Skin of body (tissue), 1 donor: ENCODE measurements at regions not wholly inside any gene's neighbourhood (a gene's known extent, or its start where the extent isn't known, plus 50 kb on each side); places are given as distances from the start of the nearest gene placed in this dataset.

ENCODE experiments used
- DNase-seq: peaks from one replicate; lab custom pipeline; 2025; lab: John Stamatoyannopoulos, UW

DNA sequence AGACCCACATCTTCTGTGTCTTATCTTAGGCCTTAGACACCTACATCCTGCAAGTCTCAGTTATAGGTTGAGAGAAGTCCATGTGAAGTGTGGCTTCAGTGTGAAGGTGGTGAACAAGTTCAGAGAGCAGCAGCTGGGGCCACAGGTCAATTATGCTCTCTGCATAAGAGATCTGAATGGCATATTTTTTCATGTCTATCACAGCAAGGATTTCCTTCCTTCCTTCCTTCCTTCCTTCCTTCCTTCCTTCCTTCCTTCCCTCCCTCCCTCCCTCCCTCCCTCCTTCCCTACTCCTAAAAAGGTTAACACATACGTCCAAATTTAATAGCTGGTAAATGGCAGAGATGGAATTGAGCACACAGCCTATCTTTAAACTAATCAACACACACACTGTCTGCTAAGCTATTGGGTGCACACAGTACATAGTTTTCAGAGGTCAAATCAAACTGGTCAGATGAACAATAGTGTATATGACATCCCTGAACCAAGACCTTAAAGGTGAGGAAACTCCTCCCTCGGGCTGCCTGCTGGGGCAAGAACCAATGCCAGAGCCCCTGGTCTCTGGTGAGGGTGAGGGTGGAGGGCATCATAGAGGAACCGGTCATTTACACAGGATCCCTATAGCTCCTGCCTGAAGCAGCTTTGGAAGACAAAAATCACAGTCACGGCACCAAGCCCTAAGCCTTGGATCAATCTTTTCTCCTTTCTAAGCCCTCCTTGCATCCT lies 240.9 kb downstream of the ICOS start:
- DNase-seq: no peak

DNA sequence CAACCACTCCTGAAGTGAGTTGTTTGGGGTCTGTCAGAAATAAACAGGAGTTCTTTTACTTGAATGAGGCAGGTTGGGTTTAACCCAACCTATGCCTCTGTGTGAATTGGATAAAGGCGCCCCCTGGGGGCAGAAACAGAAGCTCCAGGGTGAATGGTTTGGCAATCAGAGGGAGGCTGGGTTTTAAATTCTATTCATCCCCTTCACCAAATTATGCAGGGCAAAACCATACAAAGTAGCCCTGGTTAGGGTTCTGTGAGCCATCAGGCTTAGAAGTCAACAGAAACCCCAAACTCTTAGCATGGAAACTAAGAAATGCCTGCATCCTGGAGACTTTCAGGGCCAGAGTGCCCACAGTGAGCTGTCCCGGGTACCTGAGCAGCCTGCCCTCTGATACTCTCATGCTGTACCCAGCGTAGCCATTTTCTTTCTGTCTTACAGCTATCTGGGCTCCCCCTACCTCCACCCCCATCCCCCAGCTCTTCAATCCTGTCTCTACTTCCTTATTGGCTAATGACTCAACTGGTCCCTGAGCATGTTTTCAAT lies 241.5 kb downstream of the ICOS start:
- no peak for DNase-seq

DNA sequence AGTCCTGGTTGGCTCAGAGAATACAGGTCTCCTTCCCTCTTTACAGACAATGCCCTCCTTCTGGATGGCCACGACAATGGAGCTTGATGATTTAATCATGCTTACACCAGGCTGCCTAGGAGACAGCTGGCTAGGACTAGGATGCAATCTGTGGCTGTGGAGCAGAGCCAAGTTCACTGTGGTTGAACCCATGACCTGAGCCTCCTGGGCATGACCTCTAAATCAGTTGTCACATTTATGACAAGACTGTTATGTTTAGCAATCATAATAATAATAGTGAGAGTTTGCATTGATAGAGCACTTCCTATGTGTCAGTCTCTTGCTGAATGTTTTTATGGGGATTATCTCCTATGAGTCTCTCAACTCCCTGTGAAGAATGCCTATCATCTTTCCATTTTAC lies 244.1 kb downstream of the ICOS start:
- no peak for DNase-seq

DNA sequence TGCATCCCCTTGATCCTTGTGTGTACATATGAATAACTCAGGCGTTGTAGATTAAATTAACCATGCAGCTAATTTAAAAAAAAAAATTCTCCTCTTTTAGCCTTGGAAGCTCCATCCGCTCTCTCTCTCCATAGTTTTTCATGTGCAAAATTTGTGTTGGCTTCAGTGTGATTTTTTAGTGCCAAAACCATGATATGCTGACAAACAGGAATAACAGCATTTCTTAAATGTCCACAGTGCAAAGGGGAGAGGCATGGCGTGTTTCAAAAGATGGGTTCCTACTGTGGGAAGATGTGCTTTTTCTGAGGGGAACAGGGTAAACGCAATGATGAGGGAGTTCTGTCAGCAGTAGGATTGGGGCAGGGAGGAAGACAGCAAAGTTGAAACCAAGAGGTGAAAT lies 247.0 kb downstream of the ICOS start:
- DNase-seq: no peak

DNA sequence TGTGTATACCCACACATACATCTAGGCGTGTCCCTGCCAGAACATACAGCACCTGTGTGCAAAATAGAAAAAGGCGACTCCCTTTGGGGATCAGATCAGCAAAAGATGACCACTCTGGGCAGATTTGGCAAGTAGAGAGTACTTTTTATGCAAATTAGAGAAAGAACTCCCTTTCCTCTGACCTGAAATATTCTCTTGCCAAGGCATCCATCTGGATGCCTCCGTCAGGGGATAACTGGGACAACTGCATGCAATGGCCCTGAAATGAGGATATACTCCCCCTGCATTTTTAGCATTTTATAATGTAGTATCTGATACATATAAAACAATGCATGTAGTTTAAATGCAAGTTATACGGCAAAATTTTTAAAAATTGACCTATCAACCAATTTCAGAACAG lies 247.7 kb downstream of the ICOS start:
- DNase-seq: no peak

DNA sequence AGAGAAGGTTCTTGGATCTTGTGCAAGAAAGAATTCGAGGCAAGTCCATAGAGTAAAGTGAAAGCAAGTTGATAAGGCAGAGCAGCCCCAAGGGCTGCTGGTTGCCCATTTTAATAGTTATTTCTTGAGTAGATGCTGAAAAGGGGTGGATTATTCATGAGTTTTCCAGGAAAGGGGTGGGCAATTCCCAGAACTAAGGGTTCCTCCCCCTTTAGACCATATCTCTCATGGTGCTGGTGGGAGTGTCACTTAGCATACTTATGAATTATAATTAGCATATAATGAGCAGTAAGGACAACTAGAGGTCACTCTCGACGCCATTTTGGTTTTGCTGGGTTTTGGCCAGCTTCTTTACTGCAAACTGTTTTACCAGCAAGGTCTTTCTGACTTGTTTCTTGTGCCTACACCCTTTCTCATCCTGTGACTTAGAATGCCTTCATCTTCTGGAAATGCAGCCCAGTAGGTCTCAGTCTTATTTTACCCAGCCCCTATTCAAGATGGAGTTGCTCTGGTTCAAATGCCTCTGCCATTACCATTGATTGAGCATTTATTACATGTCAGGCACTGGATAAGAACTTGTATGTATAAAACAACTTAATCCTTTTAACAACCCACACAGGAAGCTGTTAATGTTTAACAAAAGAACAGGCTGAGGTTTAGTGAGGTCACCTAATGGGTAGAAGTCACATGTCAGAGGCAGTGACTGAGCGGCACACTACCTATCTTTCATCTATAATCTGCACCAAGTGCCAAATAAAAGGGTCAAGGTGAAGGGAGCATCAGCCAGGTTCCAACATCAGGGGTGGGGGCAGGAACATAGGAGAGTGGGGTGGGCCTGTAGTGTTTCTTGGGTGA lies 250.9 kb downstream of the ICOS start:
- DNase-seq: no peak

DNA sequence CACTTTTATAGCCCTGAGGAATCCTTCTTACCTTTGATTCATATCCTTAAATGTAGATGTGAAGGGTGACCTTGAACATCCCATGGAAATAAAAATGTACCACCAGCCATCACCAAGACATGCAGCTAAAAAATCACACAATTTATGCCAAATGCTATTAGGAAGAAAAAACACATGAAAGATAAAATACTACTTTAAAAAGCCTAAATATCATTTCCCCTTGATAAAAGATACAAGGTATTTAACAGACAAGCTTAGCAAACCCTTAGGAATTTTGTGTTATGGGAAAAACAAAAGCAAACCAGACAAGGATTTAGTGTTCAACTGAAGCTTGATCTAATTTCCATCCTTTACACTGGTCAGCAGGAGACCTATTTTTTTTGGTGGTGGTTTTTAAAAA lies 255.0 kb downstream of the ICOS start:
- DNase-seq: no peak

DNA sequence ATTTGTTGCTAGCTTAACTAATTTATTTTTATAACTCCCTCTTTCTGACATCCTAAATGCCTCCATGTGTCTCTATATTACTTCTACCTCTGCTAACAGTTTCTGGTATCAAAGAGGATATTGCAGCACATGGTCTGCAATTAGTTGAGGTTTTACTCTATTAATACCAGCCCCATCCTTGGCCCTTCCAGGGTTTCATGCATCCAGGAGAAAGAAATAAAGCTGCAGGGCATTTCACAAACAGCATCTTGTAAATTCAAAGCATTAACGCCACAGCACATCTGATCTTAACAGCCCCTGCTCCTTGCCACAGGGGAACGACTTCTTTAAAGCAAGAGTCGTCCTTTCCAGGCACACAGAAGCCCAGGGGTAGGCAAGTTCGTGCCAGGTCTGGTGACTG lies 258.9 kb downstream of the ICOS start:
- no peak for DNase-seq

DNA sequence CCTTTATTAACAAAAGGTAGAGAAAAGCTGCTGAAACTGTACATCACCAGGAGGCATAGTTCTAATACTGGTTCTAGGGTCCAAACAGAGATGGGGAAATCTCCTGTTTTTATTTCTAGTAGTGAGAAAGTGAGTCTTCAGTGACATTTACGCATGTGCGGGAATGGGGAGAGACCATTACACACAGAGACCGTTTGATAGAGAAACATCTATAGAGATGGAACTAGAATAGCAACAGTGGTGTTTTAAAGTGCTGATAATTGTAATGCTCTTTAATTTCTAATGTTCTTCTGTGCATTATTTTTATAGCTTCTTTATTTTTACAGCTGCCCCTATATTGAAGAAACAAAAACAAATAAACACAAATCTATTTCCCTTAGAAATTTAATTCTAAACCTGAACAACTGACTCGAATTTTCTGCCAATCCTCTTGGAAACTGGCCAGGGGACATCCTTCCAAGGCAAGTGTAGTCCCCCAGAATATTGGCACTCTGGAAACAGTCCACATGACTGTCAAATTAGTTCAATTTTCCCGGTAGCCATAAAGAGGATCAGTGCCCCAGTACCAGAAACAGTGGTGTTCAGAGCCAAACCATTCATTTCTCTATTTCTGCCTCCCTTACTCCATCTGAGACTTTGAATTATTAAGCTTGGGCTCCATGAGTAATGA lies 260.9 kb downstream of the ICOS start:
- no peak for DNase-seq

DNA sequence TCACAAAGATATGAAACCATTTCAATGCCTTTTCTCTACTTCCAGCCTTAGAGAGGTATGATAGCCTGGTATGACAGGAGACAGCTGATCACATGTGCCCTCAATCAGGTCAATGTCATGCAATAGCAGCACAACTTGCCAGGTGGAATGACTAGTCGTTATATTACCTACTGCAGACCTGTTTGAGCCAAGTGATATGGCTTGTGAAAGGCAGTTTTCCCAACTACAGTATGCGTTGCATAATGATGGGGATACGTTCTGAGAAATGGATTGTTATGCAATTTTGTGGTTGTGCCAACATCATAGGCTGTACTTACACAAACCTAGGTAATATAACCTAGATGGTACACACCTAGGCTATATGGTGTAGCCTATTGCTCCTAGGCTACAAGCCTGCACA lies 262.8 kb downstream of the ICOS start:
- DNase-seq: no peak

DNA sequence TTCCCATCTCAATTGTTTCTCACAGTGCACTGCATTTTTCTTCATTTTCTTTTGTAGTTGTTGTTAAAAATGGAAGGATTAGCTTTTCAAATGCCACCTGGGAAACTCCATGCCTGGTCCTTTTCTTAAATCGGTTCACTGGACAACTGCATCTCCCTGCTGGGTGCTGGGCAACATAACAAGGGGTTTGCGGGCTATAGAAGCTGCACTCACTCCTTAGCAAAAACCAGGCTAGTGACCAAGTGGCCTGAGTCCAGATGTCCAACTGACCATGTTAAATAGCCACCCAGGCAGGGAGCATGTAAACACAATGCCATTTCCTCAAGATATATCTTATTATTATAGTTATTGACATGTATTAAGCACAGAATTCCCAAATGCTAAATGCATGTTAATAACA lies 264.9 kb downstream of the ICOS start:
- no peak for DNase-seq

DNA sequence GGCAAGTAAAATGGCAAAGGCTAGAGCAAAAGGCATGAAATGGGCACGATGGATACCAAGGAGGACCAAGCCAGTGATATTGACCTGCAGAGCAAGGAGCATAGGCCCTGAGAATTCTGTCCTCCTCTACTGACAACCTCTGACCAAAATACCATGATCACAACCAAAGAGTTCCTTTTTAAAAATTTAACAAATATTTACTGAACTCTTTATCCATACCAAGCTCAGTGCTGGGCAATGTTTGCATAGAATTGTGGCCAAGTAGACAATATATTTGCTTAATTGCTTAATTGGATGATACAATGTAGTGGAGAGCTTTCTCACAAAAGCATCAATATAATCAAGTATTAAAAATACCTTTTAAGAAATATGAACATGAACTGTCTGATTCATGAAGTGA lies 265.7 kb downstream of the ICOS start:
- no peak for DNase-seq

DNA sequence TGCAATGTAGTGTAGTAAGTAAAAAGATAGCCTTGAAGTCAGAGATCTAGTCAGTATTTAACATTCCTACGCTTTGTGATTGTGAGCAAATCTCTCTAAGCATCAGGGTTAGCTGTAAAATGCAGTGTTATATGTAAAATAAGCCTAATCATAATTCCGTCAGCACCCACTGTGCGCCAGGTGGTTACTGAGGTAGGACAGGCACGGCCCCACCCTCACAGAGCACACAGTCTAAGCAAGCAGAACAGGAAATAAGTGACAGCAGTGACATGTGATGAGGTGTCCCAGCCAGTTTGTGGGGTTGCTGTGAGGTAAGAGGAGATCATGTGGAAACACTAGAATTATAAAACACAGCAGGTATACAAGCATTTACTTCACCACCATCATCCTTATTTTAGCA lies 267.1 kb downstream of the ICOS start:
- DNase-seq: no peak

DNA sequence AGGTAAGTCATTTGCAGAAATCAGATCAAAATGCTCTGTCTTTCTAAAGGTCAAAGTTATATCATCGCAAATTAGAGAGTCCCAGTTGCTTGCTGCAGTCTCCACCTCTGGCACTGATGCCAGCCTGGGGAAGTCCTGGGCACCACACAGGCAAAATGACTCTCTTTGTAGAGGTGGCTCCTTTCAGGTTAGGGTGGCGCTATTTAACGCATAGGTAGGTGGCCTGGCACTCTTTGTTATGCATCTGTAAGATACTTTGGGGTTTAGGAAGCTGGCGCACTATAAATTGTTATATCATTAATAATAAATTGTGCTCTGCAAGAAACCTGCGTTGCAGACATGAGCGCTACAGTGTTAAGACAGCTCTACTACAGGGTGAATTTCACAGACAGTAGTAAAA lies 268.5 kb downstream of the ICOS start:
- DNase-seq: no peak

DNA sequence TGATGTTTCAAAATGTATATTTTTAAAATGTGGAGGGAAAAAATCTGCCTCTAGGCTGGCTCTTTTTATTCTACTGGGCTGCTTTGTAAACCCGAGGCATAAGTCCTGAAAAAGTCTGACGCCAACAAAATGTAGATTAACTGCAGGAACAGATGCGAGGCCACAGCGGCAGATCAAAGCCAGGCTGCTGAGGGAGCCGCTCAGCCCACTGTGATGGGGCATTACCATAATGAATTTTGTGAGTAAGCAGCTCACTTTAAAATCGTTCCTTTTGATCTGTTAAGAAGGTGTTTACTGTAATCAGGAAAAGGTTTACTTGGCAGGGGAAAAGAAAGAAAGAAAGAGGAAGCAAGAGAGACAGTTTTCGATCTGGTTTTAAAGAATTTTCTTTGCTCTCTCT lies 269.0 kb downstream of the ICOS start:
- no peak for DNase-seq

DNA sequence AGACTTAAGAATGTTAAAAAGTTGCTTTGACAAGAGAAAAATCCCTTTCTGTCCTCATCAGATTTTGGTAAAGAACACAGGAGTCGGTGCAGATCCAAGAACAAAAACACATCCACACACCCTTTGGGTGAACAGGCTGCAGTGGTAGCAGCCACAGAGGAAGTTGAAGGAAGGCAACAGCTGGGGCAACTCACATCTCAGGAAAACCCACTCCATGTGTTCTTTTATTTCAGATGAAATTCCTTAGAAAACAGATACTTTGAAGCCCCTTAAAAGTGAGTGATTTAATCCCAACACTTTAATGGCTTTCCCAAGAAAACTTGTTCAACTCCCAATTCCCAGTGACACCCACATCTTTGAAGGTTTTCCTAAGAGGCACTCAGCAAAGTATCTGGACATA lies 271.3 kb downstream of the ICOS start:
- DNase-seq: no peak

DNA sequence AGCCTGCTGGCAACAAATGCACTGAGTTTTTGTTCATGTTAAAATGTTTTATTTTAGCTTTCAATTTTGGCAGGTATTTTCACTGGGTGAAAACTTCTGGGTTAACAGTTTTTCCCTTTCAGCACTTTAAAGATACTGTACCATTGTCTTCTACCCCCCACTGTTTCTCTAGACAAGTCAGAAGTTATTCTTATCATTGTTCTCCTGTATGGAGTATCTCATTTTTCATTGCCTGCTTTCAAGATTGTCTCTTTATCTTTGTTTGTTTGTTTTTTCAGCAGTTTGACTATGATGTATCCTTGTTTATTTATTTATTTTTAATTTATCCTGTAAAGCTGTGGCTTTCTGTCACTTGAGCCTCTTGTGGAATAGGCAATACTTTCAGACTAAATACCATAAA lies 277.0 kb downstream of the ICOS start:
- DNase-seq: no peak

DNA sequence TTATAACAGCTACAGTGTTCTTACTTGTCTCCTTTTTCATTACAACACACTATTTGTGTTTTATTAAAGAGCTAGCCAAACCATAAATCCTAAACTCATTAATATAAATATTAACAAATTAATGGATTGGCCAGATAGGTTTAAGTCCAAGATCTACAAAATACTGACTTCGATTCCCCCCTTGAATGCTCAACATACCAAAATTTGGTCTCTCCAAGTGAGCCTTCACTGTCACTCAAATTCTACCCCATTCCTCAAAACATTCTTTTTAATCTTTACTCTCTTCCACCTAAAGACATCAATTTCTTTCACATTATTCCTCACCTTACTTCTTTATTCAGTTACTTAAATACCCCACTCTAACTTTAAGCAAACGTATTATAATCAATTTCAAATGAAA lies 281.5 kb downstream of the ICOS start:
- no peak for DNase-seq

DNA sequence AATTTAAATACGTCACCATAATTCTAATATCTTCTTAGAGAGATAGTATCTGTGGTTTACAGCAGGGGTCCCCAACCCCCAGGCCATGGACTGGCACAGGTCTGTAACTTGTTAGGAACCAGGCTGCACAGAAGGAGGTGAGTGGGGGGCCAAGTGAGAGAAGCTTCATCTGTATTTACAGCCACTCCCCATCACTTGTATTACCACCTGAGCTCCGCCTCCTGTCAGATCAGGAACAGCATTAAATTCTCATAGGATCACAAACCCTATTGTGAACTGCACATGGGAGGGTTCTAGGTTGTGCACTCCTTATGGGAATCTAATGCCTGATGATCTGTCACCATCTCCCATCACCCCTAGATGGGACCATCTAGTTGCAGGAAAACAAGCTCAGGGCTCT lies 282.6 kb downstream of the ICOS start:
- no peak for DNase-seq

DNA sequence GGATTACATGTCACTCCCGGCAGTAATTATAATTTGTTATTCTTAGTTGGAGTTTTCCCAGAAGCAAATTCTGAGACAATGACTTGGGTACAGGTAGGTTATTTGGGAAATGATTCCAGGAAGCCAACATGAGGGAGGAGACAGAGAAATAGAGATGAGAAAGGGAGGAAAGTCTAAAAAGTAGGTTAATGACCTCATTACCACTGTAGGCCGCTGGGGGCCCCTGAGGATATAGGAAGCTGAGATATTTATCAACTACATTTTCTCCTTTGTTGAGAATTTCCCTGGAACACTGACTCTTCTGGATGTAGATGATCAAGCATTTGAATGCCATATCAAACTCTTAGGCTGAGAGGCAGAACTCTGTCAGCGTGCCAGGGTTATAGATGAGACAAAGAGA lies 284.3 kb downstream of the ICOS start:
- DNase-seq: no peak

DNA sequence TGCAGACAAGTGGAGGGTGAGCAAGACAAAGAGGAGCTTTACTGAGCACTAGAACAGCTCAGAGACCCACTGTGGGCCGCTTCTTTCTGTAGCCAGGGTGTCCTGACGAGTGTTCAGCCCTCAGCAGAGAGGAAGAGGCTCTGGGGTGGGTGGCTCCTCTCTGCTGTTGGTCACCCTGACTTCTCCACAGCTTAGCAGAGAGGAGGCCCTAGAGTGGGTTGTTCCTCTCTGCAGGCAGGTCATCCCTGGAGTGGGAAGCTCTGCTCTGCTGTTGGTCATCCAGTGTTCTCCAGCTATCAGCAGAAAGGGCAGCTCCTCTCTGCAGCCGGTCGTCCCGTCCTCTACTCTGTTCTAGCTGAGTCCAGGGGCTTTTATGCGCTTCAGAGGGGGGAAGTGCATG lies 286.5 kb downstream of the ICOS start:
- DNase-seq: no peak

DNA sequence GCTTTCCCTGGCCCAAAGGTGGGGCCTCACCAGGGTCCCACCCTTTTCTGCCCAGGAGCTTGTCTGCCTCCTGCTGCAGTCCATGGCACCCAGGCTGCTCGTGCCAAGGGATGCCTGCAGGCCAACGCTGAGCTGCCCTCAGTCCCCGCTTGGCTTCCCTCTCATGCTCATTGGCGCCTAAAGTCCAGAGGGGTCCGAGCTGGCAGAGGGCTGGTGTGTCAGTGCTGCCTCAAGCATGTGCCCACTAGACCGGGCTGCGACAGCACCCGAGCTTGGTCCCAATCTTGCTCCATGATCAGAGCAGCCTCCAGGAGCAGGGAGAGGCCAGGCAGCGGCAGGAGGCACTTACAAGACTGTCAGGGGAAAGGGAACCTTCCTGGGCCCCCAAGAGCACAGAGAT lies 287.0 kb downstream of the ICOS start:
- DNase-seq: no peak
